HG03196 (cell line): ENCODE measurements at regions not wholly inside any gene's neighbourhood (a gene's known extent, or its start where the extent isn't known, plus 50 kb on each side); places are given as distances from the start of the nearest gene placed in this dataset.
"Not testable (repeated sequence)": the region's sequence is repeated elsewhere in the genome, so short reads cannot be mapped to it uniquely, and the experiment has no call there.

Experiments used
- ATAC-seq: cut with Tn5 transposase; IDR thresholded peaks from one replicate; pipeline ENCODE4 v1.9.1; 2021; ENCODE audit not compliant: unreplicated experiment

- ATAC-seq, result no peak
These were observed 53.7 kb upstream of the OTOGL start for GRCh38 chr12:80045594-80045993.

- ATAC-seq, result no peak
These were observed 54.7 kb upstream of the OTOGL start for GRCh38 chr12:80044694-80045046.

GRCh38 chr12:80041692-80042091 is 57.6 kb upstream of the OTOGL start:
- no peak for ATAC-seq

- no peak for ATAC-seq
These were observed 58.3 kb upstream of the OTOGL start for GRCh38 chr12:80041071-80041470.

GRCh38 chr12:80040075-80040738 is 59.1 kb upstream of the OTOGL start:
- ATAC-seq, result no peak

GRCh38 chr12:80038062-80038560 is 61.2 kb upstream of the OTOGL start:
- no peak for ATAC-seq

- no peak for ATAC-seq
These were observed 65.9 kb upstream of the OTOGL start for GRCh38 chr12:80033448-80033847.

GRCh38 chr12:80032946-80033345 is 66.4 kb upstream of the OTOGL start:
- ATAC-seq, result no peak

- ATAC-seq, result no peak
These were observed 68.1 kb upstream of the OTOGL start for GRCh38 chr12:80031229-80031628.

- ATAC-seq, result no peak
These were observed 73.7 kb upstream of the OTOGL start for GRCh38 chr12:80025638-80026037.

GRCh38 chr12:80019691-80020090 is 79.6 kb upstream of the OTOGL start:
- ATAC-seq, result no peak

GRCh38 chr12:80018119-80018518 is 81.2 kb upstream of the OTOGL start:
- no peak for ATAC-seq

- no peak for ATAC-seq
These were observed 82.0 kb upstream of the OTOGL start for GRCh38 chr12:80017261-80017870.

GRCh38 chr12:80016684-80017083 is 81.8 kb upstream of the PPP1R12A start:
- ATAC-seq, result no peak

GRCh38 chr12:80015660-80016059 is 80.8 kb upstream of the PPP1R12A start:
- no peak for ATAC-seq

- ATAC-seq, result not testable (repeated sequence)
These were observed 68.8 kb upstream of the PPP1R12A start for GRCh38 chr12:80003744-80004143.

- ATAC-seq, result no peak
These were observed 66.7 kb upstream of the PPP1R12A start for GRCh38 chr12:80001562-80001961.

- no peak for ATAC-seq
These were observed 65.9 kb upstream of the PPP1R12A start for GRCh38 chr12:80000831-80001230.

GRCh38 chr12:79998554-79998953 is 63.7 kb upstream of the PPP1R12A start:
- no peak for ATAC-seq

- ATAC-seq, result peak; percentile 100
These were observed 62.3 kb upstream of the PPP1R12A start for GRCh38 chr12:79997096-79997791.

- not testable (repeated sequence) for ATAC-seq
These were observed 60.6 kb upstream of the PPP1R12A start for GRCh38 chr12:79995385-79996084.
